HepG2 (cell line): ENCODE measurements at regions not wholly inside any gene's neighbourhood (a gene's known extent, or its start where the extent isn't known, plus 50 kb on each side); places are given as distances from the start of the nearest gene placed in this dataset.

Source experiments
- FOSL1 ChIP-seq: sonication (generic); formaldehyde crosslinking; IDR thresholded peaks from 2 replicates; pipeline ENCODE4 v1.9.0; 2021; ENCODE audit warnings: missing genetic modification reagents, borderline replicate concordance
- ZFX ChIP-seq: sonication (generic); formaldehyde crosslinking; IDR thresholded peaks from 2 replicates; pipeline ENCODE4 v1.4.0; 2020; ENCODE audit warnings: mild to moderate bottlenecking, low read depth, missing genetic modification reagents, moderate library complexity
- ZNF274 ChIP-seq: sonication (generic); formaldehyde crosslinking; IDR thresholded peaks from 2 replicates; pipeline ENCODE4 v1.5.1; 2020; ENCODE audit warnings: mild to moderate bottlenecking, missing genetic modification reagents
- ZNF383 ChIP-seq: sonication (generic); formaldehyde crosslinking; IDR thresholded peaks from 2 replicates; pipeline ENCODE4 v1.4.0; 2020; ENCODE audit warnings: missing genetic modification reagents, mild to moderate bottlenecking, borderline replicate concordance
- ZSCAN12 ChIP-seq: sonication (generic); formaldehyde crosslinking; IDR thresholded peaks from 2 replicates; pipeline ENCODE4 v1.9.0; 2021; ENCODE audit warnings: mild to moderate bottlenecking, missing genetic modification reagents
- TF ChIP-seq, protein P1 (sequence below): sonication (generic); formaldehyde crosslinking; IDR thresholded peaks from 2 replicates; pipeline ENCODE4 v1.4.0; 2020; ENCODE audit warnings: missing genetic modification reagents
- TF ChIP-seq, protein P2 (sequence below): sonication (generic); formaldehyde crosslinking; IDR thresholded peaks from 2 replicates; pipeline ENCODE4 v1.4.0; 2020; ENCODE audit warnings: missing genetic modification reagents, borderline replicate concordance
- TF ChIP-seq, protein P3 (sequence below): sonication (generic); formaldehyde crosslinking; IDR thresholded peaks from 2 replicates; pipeline ENCODE4 v1.4.0; 2020; ENCODE audit warnings: missing genetic modification reagents
- TF ChIP-seq, protein P4 (sequence below): sonication (generic); formaldehyde crosslinking; IDR thresholded peaks from 2 replicates; pipeline ENCODE4 v1.4.0; 2020; ENCODE audit warnings: missing genetic modification reagents
- TF ChIP-seq, protein P5 (sequence below): sonication (generic); formaldehyde crosslinking; IDR thresholded peaks from 2 replicates; pipeline ENCODE4 v1.5.0; 2020; ENCODE audit warnings: mild to moderate bottlenecking, missing genetic modification reagents, moderate library complexity

DNA sequence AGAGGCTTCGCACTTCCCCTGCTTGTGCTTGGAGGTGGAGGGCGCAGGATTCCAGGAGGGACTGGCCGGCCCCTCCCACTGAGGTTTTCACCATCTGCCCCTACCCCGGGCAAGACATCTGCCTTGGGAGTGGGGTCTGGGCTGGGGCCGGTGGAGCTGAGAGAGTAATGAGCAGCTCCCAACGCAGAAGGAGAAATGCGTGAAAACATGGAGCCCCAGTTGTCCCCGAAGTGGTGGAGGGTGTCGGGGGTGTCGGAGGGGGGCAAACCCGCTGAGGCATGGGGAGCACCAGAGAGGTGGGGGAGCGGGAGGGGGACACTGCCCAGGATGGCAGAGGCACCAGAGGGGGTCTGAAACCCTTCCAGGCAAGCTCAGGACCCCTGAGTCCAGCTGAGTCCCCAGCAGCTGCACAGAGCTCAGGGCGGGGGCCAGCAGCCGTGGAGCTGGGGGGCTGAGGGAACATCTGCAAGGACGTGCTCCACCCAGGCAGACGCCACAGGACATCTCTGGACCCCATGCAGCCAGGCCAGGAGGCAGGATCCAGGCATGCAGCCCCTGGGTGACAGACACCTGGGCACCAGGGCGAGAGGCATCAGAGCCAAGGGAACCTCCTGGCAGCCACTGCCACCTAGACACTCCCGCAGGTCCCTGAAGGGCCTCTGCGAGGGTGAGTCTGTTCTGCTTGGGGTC, 110.6 kb downstream of the SIK1 start:
- TF ChIP-seq, protein P1, sequence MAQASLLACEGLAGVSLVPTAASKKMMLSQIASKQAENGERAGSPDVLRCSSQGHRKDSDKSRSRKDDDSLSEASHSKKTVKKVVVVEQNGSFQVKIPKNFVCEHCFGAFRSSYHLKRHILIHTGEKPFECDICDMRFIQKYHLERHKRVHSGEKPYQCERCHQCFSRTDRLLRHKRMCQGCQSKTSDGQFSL (CRISPR knock-in tag) = no peak
- TF ChIP-seq FOSL1 (CRISPR knock-in tag) (no peak), ZFX (CRISPR knock-in tag) (no peak), ZNF274 (CRISPR knock-in tag) (no peak), ZSCAN12 (CRISPR knock-in tag) (no peak), ZNF383 (CRISPR knock-in tag) (no peak)
- TF ChIP-seq, protein P2, sequence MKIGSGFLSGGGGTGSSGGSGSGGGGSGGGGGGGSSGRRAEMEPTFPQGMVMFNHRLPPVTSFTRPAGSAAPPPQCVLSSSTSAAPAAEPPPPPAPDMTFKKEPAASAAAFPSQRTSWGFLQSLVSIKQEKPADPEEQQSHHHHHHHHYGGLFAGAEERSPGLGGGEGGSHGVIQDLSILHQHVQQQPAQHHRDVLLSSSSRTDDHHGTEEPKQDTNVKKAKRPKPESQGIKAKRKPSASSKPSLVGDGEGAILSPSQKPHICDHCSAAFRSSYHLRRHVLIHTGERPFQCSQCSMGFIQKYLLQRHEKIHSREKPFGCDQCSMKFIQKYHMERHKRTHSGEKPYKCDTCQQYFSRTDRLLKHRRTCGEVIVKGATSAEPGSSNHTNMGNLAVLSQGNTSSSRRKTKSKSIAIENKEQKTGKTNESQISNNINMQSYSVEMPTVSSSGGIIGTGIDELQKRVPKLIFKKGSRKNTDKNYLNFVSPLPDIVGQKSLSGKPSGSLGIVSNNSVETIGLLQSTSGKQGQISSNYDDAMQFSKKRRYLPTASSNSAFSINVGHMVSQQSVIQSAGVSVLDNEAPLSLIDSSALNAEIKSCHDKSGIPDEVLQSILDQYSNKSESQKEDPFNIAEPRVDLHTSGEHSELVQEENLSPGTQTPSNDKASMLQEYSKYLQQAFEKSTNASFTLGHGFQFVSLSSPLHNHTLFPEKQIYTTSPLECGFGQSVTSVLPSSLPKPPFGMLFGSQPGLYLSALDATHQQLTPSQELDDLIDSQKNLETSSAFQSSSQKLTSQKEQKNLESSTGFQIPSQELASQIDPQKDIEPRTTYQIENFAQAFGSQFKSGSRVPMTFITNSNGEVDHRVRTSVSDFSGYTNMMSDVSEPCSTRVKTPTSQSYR (CRISPR knock-in tag) = no peak
- TF ChIP-seq, protein P3, sequence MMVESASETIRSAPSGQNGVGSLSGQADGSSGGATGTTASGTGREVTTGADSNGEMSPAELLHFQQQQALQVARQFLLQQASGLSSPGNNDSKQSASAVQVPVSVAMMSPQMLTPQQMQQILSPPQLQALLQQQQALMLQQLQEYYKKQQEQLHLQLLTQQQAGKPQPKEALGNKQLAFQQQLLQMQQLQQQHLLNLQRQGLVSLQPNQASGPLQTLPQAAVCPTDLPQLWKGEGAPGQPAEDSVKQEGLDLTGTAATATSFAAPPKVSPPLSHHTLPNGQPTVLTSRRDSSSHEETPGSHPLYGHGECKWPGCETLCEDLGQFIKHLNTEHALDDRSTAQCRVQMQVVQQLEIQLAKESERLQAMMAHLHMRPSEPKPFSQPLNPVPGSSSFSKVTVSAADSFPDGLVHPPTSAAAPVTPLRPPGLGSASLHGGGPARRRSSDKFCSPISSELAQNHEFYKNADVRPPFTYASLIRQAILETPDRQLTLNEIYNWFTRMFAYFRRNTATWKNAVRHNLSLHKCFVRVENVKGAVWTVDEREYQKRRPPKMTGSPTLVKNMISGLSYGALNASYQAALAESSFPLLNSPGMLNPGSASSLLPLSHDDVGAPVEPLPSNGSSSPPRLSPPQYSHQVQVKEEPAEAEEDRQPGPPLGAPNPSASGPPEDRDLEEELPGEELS (CRISPR knock-in tag) = no peak
- TF ChIP-seq, protein P4, sequence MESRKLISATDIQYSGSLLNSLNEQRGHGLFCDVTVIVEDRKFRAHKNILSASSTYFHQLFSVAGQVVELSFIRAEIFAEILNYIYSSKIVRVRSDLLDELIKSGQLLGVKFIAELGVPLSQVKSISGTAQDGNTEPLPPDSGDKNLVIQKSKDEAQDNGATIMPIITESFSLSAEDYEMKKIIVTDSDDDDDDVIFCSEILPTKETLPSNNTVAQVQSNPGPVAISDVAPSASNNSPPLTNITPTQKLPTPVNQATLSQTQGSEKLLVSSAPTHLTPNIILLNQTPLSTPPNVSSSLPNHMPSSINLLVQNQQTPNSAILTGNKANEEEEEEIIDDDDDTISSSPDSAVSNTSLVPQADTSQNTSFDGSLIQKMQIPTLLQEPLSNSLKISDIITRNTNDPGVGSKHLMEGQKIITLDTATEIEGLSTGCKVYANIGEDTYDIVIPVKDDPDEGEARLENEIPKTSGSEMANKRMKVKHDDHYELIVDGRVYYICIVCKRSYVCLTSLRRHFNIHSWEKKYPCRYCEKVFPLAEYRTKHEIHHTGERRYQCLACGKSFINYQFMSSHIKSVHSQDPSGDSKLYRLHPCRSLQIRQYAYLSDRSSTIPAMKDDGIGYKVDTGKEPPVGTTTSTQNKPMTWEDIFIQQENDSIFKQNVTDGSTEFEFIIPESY (CRISPR knock-in tag) = no peak
- TF ChIP-seq, protein P5, sequence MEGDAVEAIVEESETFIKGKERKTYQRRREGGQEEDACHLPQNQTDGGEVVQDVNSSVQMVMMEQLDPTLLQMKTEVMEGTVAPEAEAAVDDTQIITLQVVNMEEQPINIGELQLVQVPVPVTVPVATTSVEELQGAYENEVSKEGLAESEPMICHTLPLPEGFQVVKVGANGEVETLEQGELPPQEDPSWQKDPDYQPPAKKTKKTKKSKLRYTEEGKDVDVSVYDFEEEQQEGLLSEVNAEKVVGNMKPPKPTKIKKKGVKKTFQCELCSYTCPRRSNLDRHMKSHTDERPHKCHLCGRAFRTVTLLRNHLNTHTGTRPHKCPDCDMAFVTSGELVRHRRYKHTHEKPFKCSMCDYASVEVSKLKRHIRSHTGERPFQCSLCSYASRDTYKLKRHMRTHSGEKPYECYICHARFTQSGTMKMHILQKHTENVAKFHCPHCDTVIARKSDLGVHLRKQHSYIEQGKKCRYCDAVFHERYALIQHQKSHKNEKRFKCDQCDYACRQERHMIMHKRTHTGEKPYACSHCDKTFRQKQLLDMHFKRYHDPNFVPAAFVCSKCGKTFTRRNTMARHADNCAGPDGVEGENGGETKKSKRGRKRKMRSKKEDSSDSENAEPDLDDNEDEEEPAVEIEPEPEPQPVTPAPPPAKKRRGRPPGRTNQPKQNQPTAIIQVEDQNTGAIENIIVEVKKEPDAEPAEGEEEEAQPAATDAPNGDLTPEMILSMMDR (CRISPR knock-in tag) = no peak
